GM18951 (cell line): ENCODE measurements at regions not wholly inside any gene's neighbourhood (a gene's known extent, or its start where the extent isn't known, plus 50 kb on each side); places are given as distances from the start of the nearest gene placed in this dataset.
"Not testable (repeated sequence)": the region's sequence is repeated elsewhere in the genome, so short reads cannot be mapped to it uniquely, and the experiment has no call there.

ENCODE experiments used
- POLR2A ChIP-seq: IDR thresholded peaks from 4 replicates; pipeline ENCODE4 v1.6.1; 2011; ENCODE audit warnings: mild to moderate bottlenecking; ENCODE audit not compliant: insufficient read length, insufficient read depth; ENCODE audit errors: extremely low read depth
- in situ Hi-C: fragments of 300-500 bp; cut with MboI; formaldehyde crosslinking; loops from one replicate; pipeline ENCODE4 v1.12.0; 2022; ENCODE audit warnings: low sequenced_read_pairs, mixed read lengths, inconsistent platforms; ENCODE audit not compliant: unreplicated experiment

GRCh38 chr9:19925674-19926503, 137.1 kb upstream of the SLC24A2 start:
- in situ Hi-C loops = loop anchor here (10.0 to 25.0 kb wide), 4 partner anchors 411 to 1189 kb away; no protein-coding TSS in a partner anchor

GRCh38 chr9:19924080-19924479, 135.2 kb upstream of the SLC24A2 start:
- no peak for TF ChIP-seq POLR2A
- in situ Hi-C loops = loop anchor here (10.0 kb wide), 2 partner anchors 1021 to 1191 kb away; no protein-coding TSS in a partner anchor

More at GRCh38 chr9:19925674-19926503, 137.1 kb upstream of the SLC24A2 start:
- no peak for TF ChIP-seq POLR2A

GRCh38 chr9:19922476-19923118, 133.8 kb upstream of the SLC24A2 start:
- in situ Hi-C loops = loop anchor here (10.0 kb wide), 2 partner anchors 1022 to 1192 kb away; no protein-coding TSS in a partner anchor

GRCh38 chr9:19920401-19920800, 131.6 kb upstream of the SLC24A2 start:
- in situ Hi-C loops = loop anchor here (10.0 kb wide), 2 partner anchors 1024 to 1194 kb away; no protein-coding TSS in a partner anchor
- no peak for TF ChIP-seq POLR2A

More at GRCh38 chr9:19922476-19923118, 133.8 kb upstream of the SLC24A2 start:
- no peak for TF ChIP-seq POLR2A

GRCh38 chr9:19918630-19919029, 129.8 kb upstream of the SLC24A2 start:
- no peak for TF ChIP-seq POLR2A
- in situ Hi-C loops = no loop called here

- TF ChIP-seq POLR2A = no peak
- in situ Hi-C loops = no loop called here
Observed at GRCh38 chr9:19914044-19914443, 125.2 kb upstream of the SLC24A2 start.

- in situ Hi-C loops = no loop called here
- TF ChIP-seq POLR2A = no peak
Observed at GRCh38 chr9:19913151-19913550, 124.3 kb upstream of the SLC24A2 start.

GRCh38 chr9:19903076-19903475, 114.2 kb upstream of the SLC24A2 start:
- no peak for TF ChIP-seq POLR2A
- in situ Hi-C loops = no loop called here

GRCh38 chr9:19901586-19901985, 112.7 kb upstream of the SLC24A2 start:
- no peak for TF ChIP-seq POLR2A
- in situ Hi-C loops = no loop called here

- in situ Hi-C loops = no loop called here
Observed at GRCh38 chr9:19896161-19896560, 107.3 kb upstream of the SLC24A2 start.

GRCh38 chr9:19895578-19895977, 106.7 kb upstream of the SLC24A2 start:
- in situ Hi-C loops = not testable (repeated sequence)

More at GRCh38 chr9:19896161-19896560, 107.3 kb upstream of the SLC24A2 start:
- TF ChIP-seq POLR2A = no peak

- no peak for TF ChIP-seq POLR2A
- in situ Hi-C loops = no loop called here
Observed at GRCh38 chr9:19895006-19895405, 106.2 kb upstream of the SLC24A2 start.

- in situ Hi-C loops = no loop called here
- TF ChIP-seq POLR2A = no peak
Observed at GRCh38 chr9:19885608-19886007, 96.8 kb upstream of the SLC24A2 start.

- no peak for TF ChIP-seq POLR2A
- in situ Hi-C loops = no loop called here
Observed at GRCh38 chr9:19879062-19879461, 90.2 kb upstream of the SLC24A2 start.
